ENCODE measurements at regions not wholly inside any gene's neighbourhood (a gene's known extent, or its start where the extent isn't known, plus 50 kb on each side); places are given as distances from the start of the nearest gene placed in this dataset.

GRCh38 chr14:105877645-105878044, 351.3 kb downstream of the TMEM121 start:
- no peak for TF ChIP-seq CTCF (IDR thresholded peaks at IDR 0.05; ENCODE audit: insufficient read depth, low read depth, low read length, missing control alignments)
- H3K4me3 ChIP-seq (ENCODE audit: low read depth, low read length), result no peak overlapping the region
- no peak for DNase-seq (ENCODE audit: low read depth)

- TF ChIP-seq CTCF (IDR thresholded peaks at IDR 0.05; ENCODE audit: insufficient read depth, low read depth, low read length, missing control alignments), result no peak
- no peak for DNase-seq (ENCODE audit: low read depth)
- no peak overlapping the region for H3K4me3 ChIP-seq (ENCODE audit: low read depth, low read length)
These were observed 351.7 kb downstream of the TMEM121 start for GRCh38 chr14:105878125-105878524.

GRCh38 chr14:105878554-105878953, 352.2 kb downstream of the TMEM121 start:
- no peak for TF ChIP-seq CTCF (IDR thresholded peaks at IDR 0.05; ENCODE audit: insufficient read depth, low read depth, low read length, missing control alignments)
- no peak overlapping the region for H3K4me3 ChIP-seq (ENCODE audit: low read depth, low read length)
- no peak for DNase-seq (ENCODE audit: low read depth)

GRCh38 chr14:105879503-105879866, 353.1 kb downstream of the TMEM121 start:
- no peak for DNase-seq (ENCODE audit: low read depth)
- H3K4me3 ChIP-seq (ENCODE audit: low read depth, low read length), result no peak overlapping the region
- TF ChIP-seq CTCF (IDR thresholded peaks at IDR 0.05; ENCODE audit: insufficient read depth, low read depth, low read length, missing control alignments), result no peak

- no peak overlapping the region for H3K4me3 ChIP-seq (ENCODE audit: low read depth, low read length)
- no peak for TF ChIP-seq CTCF (IDR thresholded peaks at IDR 0.05; ENCODE audit: insufficient read depth, low read depth, low read length, missing control alignments)
- no peak for DNase-seq (ENCODE audit: low read depth)
These were observed 353.6 kb downstream of the TMEM121 start for GRCh38 chr14:105879867-105880561.

GRCh38 chr14:105880616-105881015, 354.2 kb downstream of the TMEM121 start:
- TF ChIP-seq CTCF (IDR thresholded peaks at IDR 0.05; ENCODE audit: insufficient read depth, low read depth, low read length, missing control alignments), result no peak
- DNase-seq (ENCODE audit: low read depth), result no peak
- H3K4me3 ChIP-seq (ENCODE audit: low read depth, low read length), result no peak overlapping the region
